HCT116 (cell line): ENCODE measurements at regions not wholly inside any gene's neighbourhood (a gene's known extent, or its start where the extent isn't known, plus 50 kb on each side); places are given as distances from the start of the nearest gene placed in this dataset.

Experiments used
- ATAC-seq: fragments of 200-7000 bp; cut with Tn5 transposase; 2 replicates; pipeline ENCODE4 v1.9.1; 2020; ENCODE audit warnings: mild to moderate bottlenecking, moderate library complexity
- BruUV-seq: library from RNA; stranded (reverse); fragments of 400-500 nt; replicated peaks from 2 replicates; lab custom pipeline; 2021; lab: Mats Ljungman, UMichigan
- CTCF ChIA-PET: fragments of 300-600 bp; sonication (Branson Sonifier 250); formaldehyde crosslinking; loops from one replicate; lab custom pipeline; 2021; ENCODE audit warnings: antibody characterized with exemption; lab: Charles Lee
- POLR2A ChIA-PET: fragments of 300-600, 350-600 bp; sonication (Branson Sonifier 250); formaldehyde crosslinking; loops from one replicate; lab custom pipeline; 2021; ENCODE audit warnings: antibody characterized with exemption; lab: Charles Lee
- RAD21 ChIA-PET, 2 experiments: fragments of 300-600 bp; sonication (Branson Sonifier 250); formaldehyde crosslinking; loops; one replicate each; lab custom pipeline; 2023; ENCODE audit warnings: low total read pairs in 2 of 2; ENCODE audit not compliant: uncharacterized antibody in 2 of 2, unreplicated experiment in 2 of 2, low non-redundant PET in 1 of 2; lab: Charles Lee
- DNase-seq: peaks from one replicate; pipeline ENCODE4 v3.0.0-alpha.2; 2010; ENCODE audit warnings: low read depth, low spot score
- H2AFZ ChIP-seq: fragments of 200-600 bp; shearing (Covaris generic), sonication (generic); 2 replicates; pipeline ENCODE4 v1.6.1; 2017; ENCODE audit warnings: low read depth, mixed run types, mixed read lengths, antibody characterized with exemption, low read length; ENCODE audit not compliant: poor library complexity, severe bottlenecking
- H3K27ac ChIP-seq: 2 replicates; pipeline ENCODE4 v1.5.1; 2012; ENCODE audit warnings: low read depth, low read length
- H3K27me3 ChIP-seq: fragments of 200-600 bp; sonication (generic); 2 replicates; pipeline ENCODE4 v1.6.1; 2016; ENCODE audit warnings: mixed run types, low read length, mixed read lengths; ENCODE audit not compliant: insufficient read depth
- H3K36me3 ChIP-seq, 2 experiments: fragments of 200-500 bp in 1 of 2; fragments of 200-600 bp in 1 of 2; sonication (Bioruptor generic) in 1 of 2; sonication (generic) in 1 of 2; 2 replicates each; pipeline versions ENCODE4 v1.5.1 to v1.6.1; 2014 to 2016; ENCODE audit warnings: low read length in 2 of 2, inconsistent platforms in 1 of 2, mixed read lengths in 1 of 2, mixed run types in 1 of 2; ENCODE audit not compliant: insufficient read depth in 2 of 2, control insufficient read depth in 1 of 2
- H3K4me1 ChIP-seq, 2 experiments: fragments of 200-600 bp in 1 of 2; sonication (generic) in 1 of 2; 2 replicates each; pipeline versions ENCODE4 v1.5.1 to v1.6.1; 2012 to 2017; ENCODE audit warnings: low read length in 2 of 2, inconsistent platforms in 1 of 2, mild to moderate bottlenecking in 1 of 2, mixed read lengths in 1 of 2, mixed run types in 1 of 2, moderate library complexity in 1 of 2; ENCODE audit not compliant: insufficient read depth in 2 of 2, control insufficient read depth in 1 of 2
- H3K4me2 ChIP-seq: fragments of 200-600 bp; sonication (generic); 2 replicates; pipeline ENCODE4 v1.6.1; 2017; ENCODE audit warnings: mixed run types, low read length, mixed read lengths
- H3K4me3 ChIP-seq, 2 experiments: fragments of 200-600 bp in 1 of 2; sonication (generic) in 1 of 2; replicated peaks in 1 of 2; 2 replicates each; pipeline ENCODE4 v1.5.1; 2011 to 2016; ENCODE audit warnings: low read length in 2 of 2, control low read depth in 1 of 2, low read depth in 1 of 2, mild to moderate bottlenecking in 1 of 2, mixed read lengths in 1 of 2, mixed run types in 1 of 2
- H3K79me2 ChIP-seq: fragments of 200-600 bp; sonication (generic); 2 replicates; pipeline ENCODE4 v1.6.1; 2017; ENCODE audit warnings: mild to moderate bottlenecking, mixed run types, low read length, moderate library complexity, mixed read lengths; ENCODE audit not compliant: insufficient read depth
- H3K9ac ChIP-seq: fragments of 200-600 bp; sonication (generic); 2 replicates; pipeline ENCODE4 v1.6.1; 2016; ENCODE audit warnings: low read length, mixed read lengths
- H3K9me2 ChIP-seq: fragments of 200-600 bp; sonication (generic), shearing (Covaris generic); 2 replicates; pipeline ENCODE4 v1.6.1; 2017; ENCODE audit warnings: mixed run types, mild to moderate bottlenecking, moderate library complexity; ENCODE audit not compliant: insufficient read depth
- H3K9me3 ChIP-seq, 2 experiments: fragments of 200-500 bp in 1 of 2; fragments of 200-600 bp in 1 of 2; sonication (Bioruptor generic) in 1 of 2; sonication (generic) in 1 of 2; 2 replicates each; pipeline ENCODE4 v1.6.1; 2014 to 2017; ENCODE audit warnings: low read length in 2 of 2, mixed read lengths in 2 of 2, inconsistent platforms in 1 of 2, low read depth in 1 of 2, mild to moderate bottlenecking in 1 of 2, mixed run types in 1 of 2, moderate library complexity in 1 of 2; ENCODE audit not compliant: control insufficient read depth in 1 of 2, insufficient read depth in 1 of 2
- H4K20me1 ChIP-seq: fragments of 200-600 bp; sonication (generic), shearing (Covaris generic); 2 replicates; pipeline ENCODE4 v1.6.1; 2017; ENCODE audit warnings: mixed run types, mild to moderate bottlenecking, moderate library complexity; ENCODE audit not compliant: insufficient read depth
- CBX3 ChIP-seq: IDR thresholded peaks from 2 replicates; pipeline ENCODE4 v1.6.1; 2012; ENCODE audit warnings: low read depth
- CEBPB ChIP-seq: IDR thresholded peaks from 2 replicates; pipeline ENCODE4 v1.6.1; 2012; ENCODE audit warnings: low read depth
- EGR1 ChIP-seq: IDR thresholded peaks from 2 replicates; pipeline ENCODE4 v1.6.1; 2012; ENCODE audit warnings: low read depth
- EZH2 ChIP-seq: fragments of 200-600 bp; sonication (generic); IDR thresholded peaks from 2 replicates; pipeline ENCODE4 v1.6.1; 2017; ENCODE audit warnings: antibody characterized with exemption, mixed run types
- FOSL1 ChIP-seq: IDR thresholded peaks from 2 replicates; pipeline ENCODE4 v1.6.1; 2012; ENCODE audit warnings: low read depth
- JUND ChIP-seq: IDR thresholded peaks from 2 replicates; pipeline ENCODE4 v1.6.1; 2012
- SIN3A ChIP-seq: IDR thresholded peaks from 2 replicates; pipeline ENCODE4 v1.6.1; 2012; ENCODE audit warnings: low read depth
- SP1 ChIP-seq: IDR thresholded peaks from 2 replicates; pipeline ENCODE4 v1.6.1; 2012; ENCODE audit warnings: low read depth
- TCF7L2 ChIP-seq: IDR thresholded peaks from 2 replicates; pipeline ENCODE4 v1.7.0; 2011; ENCODE audit warnings: borderline replicate concordance, inconsistent platforms; ENCODE audit not compliant: insufficient read depth, insufficient read length; ENCODE audit errors: extremely low read depth
- intact Hi-C: fragments of 100-400 bp; cut with micrococcal nuclease; formaldehyde crosslinking; loops from 2 replicates; pipeline ENCODE4 v1.10.0; 2022
- TF ChIP-seq, protein P1 (sequence below): IDR thresholded peaks from 2 replicates; pipeline ENCODE4 v1.6.1; 2011; ENCODE audit warnings: mild to moderate bottlenecking, low read length, moderate library complexity; ENCODE audit not compliant: insufficient replicate concordance; ENCODE audit errors: extremely low read depth
- TF ChIP-seq, protein P2 (sequence below): IDR thresholded peaks from 2 replicates; pipeline ENCODE4 v1.6.1; 2012

DNA sequence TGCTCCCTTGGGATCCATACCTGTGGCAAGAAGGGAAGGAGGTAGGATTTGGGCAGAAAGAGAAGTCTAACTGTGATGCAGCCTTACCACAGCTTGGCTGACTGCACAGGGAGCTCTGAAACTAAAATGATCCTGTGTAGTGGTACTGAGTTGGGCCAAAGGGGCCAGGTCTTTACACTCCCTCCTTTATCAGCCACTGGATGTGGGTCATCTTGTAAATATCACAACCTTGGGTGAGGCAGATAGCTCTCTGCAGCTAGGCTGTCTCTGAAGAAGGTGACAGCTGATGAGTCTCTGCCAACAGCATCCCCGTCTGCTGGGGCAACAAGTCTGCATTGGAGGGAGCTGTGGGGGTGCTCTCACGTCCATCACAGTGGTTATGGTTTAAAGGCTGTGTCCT, 95.9 kb upstream of the CAND1 start:
- Histone ChIP-seq H4K20me1 (no peaks in the 10 kb centered on the region), H3K27me3 (peaks cover 63% of the 10 kb centered on the region), H3K4me2 (no peak overlapping the region), H2AFZ (no peak overlapping the region), H3K9me3 (no peaks in the 10 kb centered on the region), H3K9ac (no peak overlapping the region), H3K27ac (no peak overlapping the region), H3K9me2 (no peaks in the 10 kb centered on the region), H3K4me3 (no peak overlapping the region), H3K36me3 (no peaks in the 10 kb centered on the region), H3K4me1 (no peaks in the 10 kb centered on the region), H3K79me2 (no peaks in the 10 kb centered on the region)
- ChIA-PET RAD21 (no interaction called here), POLR2A (no interaction called here), CTCF (no interaction called here)
- intact Hi-C loops: no loop called here
- no TSS peak for BruUV-seq
- no peak for DNase-seq
- TF ChIP-seq SIN3A (no peak), TCF7L2 (no peak), CEBPB (no peak), FOSL1 (no peak), EZH2 (no peak), SP1 (no peak), CBX3 (no peak), JUND (no peak), EGR1 (no peak)
- TF ChIP-seq, protein P1, sequence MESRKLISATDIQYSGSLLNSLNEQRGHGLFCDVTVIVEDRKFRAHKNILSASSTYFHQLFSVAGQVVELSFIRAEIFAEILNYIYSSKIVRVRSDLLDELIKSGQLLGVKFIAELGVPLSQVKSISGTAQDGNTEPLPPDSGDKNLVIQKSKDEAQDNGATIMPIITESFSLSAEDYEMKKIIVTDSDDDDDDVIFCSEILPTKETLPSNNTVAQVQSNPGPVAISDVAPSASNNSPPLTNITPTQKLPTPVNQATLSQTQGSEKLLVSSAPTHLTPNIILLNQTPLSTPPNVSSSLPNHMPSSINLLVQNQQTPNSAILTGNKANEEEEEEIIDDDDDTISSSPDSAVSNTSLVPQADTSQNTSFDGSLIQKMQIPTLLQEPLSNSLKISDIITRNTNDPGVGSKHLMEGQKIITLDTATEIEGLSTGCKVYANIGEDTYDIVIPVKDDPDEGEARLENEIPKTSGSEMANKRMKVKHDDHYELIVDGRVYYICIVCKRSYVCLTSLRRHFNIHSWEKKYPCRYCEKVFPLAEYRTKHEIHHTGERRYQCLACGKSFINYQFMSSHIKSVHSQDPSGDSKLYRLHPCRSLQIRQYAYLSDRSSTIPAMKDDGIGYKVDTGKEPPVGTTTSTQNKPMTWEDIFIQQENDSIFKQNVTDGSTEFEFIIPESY: no peak
- TF ChIP-seq, protein P2, sequence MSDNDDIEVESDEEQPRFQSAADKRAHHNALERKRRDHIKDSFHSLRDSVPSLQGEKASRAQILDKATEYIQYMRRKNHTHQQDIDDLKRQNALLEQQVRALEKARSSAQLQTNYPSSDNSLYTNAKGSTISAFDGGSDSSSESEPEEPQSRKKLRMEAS: no peak
- no peak for ATAC-seq
